Keratinocyte (primary cell): ENCODE measurements at regions not wholly inside any gene's neighbourhood (a gene's known extent, or its start where the extent isn't known, plus 50 kb on each side); places are given as distances from the start of the nearest gene placed in this dataset.

Experiments
- EZH2 ChIP-seq: IDR thresholded peaks from one replicate; pipeline ENCODE4 v1.6.1; 2012; ENCODE audit warnings: inconsistent platforms, mild to moderate bottlenecking, low read length, moderate library complexity
- TF ChIP-seq, protein P1 (sequence below), 3 experiments: IDR thresholded peaks in 1 of 3; conservative IDR thresholded peaks in 1 of 3; optimal IDR thresholded peaks in 1 of 3; 2 replicates in 2 of 3; 3 replicates in 1 of 3; pipeline versions ENCODE3 to v1.5.1; 2011; ENCODE audit warnings: low read length in 3 of 3, mild to moderate bottlenecking in 3 of 3, moderate library complexity in 2 of 3, control low read depth in 1 of 3, inconsistent platforms in 1 of 3; ENCODE audit not compliant: insufficient read depth in 2 of 3; ENCODE audit errors: extremely low read depth in 1 of 3

DNA sequence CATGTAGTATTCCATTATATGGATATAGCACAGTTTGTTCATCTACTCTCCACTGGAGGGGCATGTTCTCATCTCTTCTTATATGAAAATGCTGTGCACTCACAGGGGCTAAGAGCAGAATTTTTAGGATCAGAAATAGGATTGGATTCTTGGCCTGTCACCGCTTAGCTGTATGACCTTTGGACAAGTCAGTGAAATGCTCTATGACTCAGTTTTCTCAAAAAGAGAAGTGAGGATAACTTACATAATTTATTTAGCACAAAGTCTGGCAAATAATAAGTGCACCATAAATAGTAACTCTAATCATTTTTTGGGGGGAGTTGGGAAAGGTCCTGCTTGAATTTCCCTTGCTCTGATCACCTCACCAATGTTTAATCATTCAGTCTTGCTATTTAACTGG lies 103.7 kb upstream of the LRIG1 start:
- TF ChIP-seq EZH2: no peak
- TF ChIP-seq, protein P1, sequence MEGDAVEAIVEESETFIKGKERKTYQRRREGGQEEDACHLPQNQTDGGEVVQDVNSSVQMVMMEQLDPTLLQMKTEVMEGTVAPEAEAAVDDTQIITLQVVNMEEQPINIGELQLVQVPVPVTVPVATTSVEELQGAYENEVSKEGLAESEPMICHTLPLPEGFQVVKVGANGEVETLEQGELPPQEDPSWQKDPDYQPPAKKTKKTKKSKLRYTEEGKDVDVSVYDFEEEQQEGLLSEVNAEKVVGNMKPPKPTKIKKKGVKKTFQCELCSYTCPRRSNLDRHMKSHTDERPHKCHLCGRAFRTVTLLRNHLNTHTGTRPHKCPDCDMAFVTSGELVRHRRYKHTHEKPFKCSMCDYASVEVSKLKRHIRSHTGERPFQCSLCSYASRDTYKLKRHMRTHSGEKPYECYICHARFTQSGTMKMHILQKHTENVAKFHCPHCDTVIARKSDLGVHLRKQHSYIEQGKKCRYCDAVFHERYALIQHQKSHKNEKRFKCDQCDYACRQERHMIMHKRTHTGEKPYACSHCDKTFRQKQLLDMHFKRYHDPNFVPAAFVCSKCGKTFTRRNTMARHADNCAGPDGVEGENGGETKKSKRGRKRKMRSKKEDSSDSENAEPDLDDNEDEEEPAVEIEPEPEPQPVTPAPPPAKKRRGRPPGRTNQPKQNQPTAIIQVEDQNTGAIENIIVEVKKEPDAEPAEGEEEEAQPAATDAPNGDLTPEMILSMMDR (optimal IDR thresholded peaks at IDR 0.05 in 1 of 3, IDR thresholded peaks at IDR 0.05 in 1 of 3, conservative IDR thresholded peaks at IDR 0.05 in 1 of 3; ENCODE audit: extremely low read depth in 1 of 3, insufficient read depth in 2 of 3, low read length in 3 of 3): no peak
